ENCODE measurements at regions not wholly inside any gene's neighbourhood (a gene's known extent, or its start where the extent isn't known, plus 50 kb on each side); places are given as distances from the start of the nearest gene placed in this dataset.

DNA sequence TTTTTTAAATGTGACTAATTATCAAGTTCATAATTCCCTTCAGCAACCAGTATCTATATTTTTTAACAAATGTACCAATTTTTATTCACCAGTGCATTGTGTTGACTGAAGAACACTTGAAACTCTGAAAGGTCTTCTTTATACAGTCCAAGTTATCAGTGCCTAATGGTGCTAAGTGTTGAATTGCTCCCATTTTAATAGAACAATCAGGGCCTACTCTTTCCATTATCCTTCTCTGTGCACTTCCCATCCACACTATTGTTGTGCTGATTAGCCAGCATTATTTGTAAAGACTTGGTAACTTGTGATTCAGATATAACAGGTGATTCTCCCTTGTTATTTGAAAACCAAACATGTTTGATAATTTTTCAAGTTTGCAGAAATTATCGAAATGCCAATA, 1209.7 kb upstream of the MAP3K7 start:
- H3K4me3 ChIP-seq (ENCODE audit: low read length in 3 of 3) = no peak overlapping the region
- no peaks in the 10 kb centered on the region for H3K27me3 ChIP-seq (ENCODE audit: control insufficient read depth in 3 of 3, insufficient read depth in 3 of 3, low read length in 3 of 3)
- H3K9me3 ChIP-seq (ENCODE audit: control insufficient read depth in 3 of 3, low read length in 3 of 3) = no peaks in the 10 kb centered on the region
- H3K36me3 ChIP-seq (ENCODE audit: control insufficient read depth in 3 of 3, insufficient read depth in 3 of 3, low read length in 3 of 3) = no peaks in the 10 kb centered on the region
- no peak overlapping the region for H3K27ac ChIP-seq (ENCODE audit: low read depth, low read length)
- H3K9ac ChIP-seq (ENCODE audit: low read depth in 1 of 3, low read length in 3 of 3) = no peak overlapping the region
- no peaks in the 10 kb centered on the region for H3K4me1 ChIP-seq (ENCODE audit: control insufficient read depth in 3 of 3, insufficient read depth in 3 of 3, low read length in 3 of 3)

DNA sequence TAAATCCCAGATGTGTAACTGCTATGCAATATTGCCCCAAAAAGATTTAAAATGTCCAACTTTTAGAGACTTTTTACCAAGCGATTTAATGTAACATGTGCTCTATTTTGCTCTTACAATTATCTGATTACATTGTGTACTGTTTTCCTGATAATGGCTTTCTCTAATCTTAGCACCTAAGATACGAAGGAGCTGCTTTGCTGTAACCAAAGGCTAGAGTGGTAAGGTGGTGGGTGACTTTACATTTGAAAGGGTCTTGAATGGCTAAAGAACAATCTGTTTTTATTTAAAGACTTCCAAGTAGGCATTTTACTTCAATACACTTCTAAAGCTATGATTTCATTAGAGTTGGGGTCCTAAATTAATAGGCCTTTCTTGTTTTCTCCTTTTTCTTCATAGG, 1201.6 kb upstream of the MAP3K7 start:
- no peaks in the 10 kb centered on the region for H3K4me1 ChIP-seq (ENCODE audit: control insufficient read depth in 3 of 3, insufficient read depth in 3 of 3, low read length in 3 of 3)
- no peak overlapping the region for H3K27ac ChIP-seq (ENCODE audit: low read depth, low read length)
- no peaks in the 10 kb centered on the region for H3K9me3 ChIP-seq (ENCODE audit: control insufficient read depth in 3 of 3, low read length in 3 of 3)
- H3K9ac ChIP-seq (ENCODE audit: low read depth in 1 of 3, low read length in 3 of 3) = no peak overlapping the region
- H3K27me3 ChIP-seq (ENCODE audit: control insufficient read depth in 3 of 3, insufficient read depth in 3 of 3, low read length in 3 of 3) = no peaks in the 10 kb centered on the region
- H3K36me3 ChIP-seq (ENCODE audit: control insufficient read depth in 3 of 3, insufficient read depth in 3 of 3, low read length in 3 of 3) = no peaks in the 10 kb centered on the region
- H3K4me3 ChIP-seq (ENCODE audit: low read length in 3 of 3) = no peak overlapping the region

- Histone ChIP-seq H3K9me3 (ENCODE audit: control insufficient read depth in 3 of 3, low read length in 3 of 3) (no peaks in the 10 kb centered on the region), H3K27ac (ENCODE audit: low read depth, low read length) (no peak overlapping the region), H3K9ac (ENCODE audit: low read depth in 1 of 3, low read length in 3 of 3) (no peak overlapping the region), H3K4me3 (ENCODE audit: low read length in 3 of 3) (no peak overlapping the region), H3K4me1 (ENCODE audit: control insufficient read depth in 3 of 3, insufficient read depth in 3 of 3, low read length in 3 of 3) (no peaks in the 10 kb centered on the region), H3K36me3 (ENCODE audit: control insufficient read depth in 3 of 3, insufficient read depth in 3 of 3, low read length in 3 of 3) (no peaks in the 10 kb centered on the region), H3K27me3 (ENCODE audit: control insufficient read depth in 3 of 3, insufficient read depth in 3 of 3, low read length in 3 of 3) (no peaks in the 10 kb centered on the region)
Measured at GRCh38 chr6:91786474-91787184, 1199.8 kb upstream of the MAP3K7 start.

- Histone ChIP-seq H3K27me3 (ENCODE audit: control insufficient read depth in 3 of 3, insufficient read depth in 3 of 3, low read length in 3 of 3) (no peaks in the 10 kb centered on the region), H3K9me3 (ENCODE audit: control insufficient read depth in 3 of 3, low read length in 3 of 3) (no peaks in the 10 kb centered on the region), H3K4me1 (ENCODE audit: control insufficient read depth in 3 of 3, insufficient read depth in 3 of 3, low read length in 3 of 3) (no peaks in the 10 kb centered on the region), H3K27ac (ENCODE audit: low read depth, low read length) (no peak overlapping the region), H3K4me3 (ENCODE audit: low read length in 3 of 3) (no peak overlapping the region), H3K36me3 (ENCODE audit: control insufficient read depth in 3 of 3, insufficient read depth in 3 of 3, low read length in 3 of 3) (no peaks in the 10 kb centered on the region), H3K9ac (ENCODE audit: low read depth in 1 of 3, low read length in 3 of 3) (no peak overlapping the region)
Measured at GRCh38 chr6:91782802-91783201, 1195.9 kb upstream of the MAP3K7 start.

- Histone ChIP-seq H3K36me3 (ENCODE audit: control insufficient read depth in 3 of 3, insufficient read depth in 3 of 3, low read length in 3 of 3) (no peaks in the 10 kb centered on the region), H3K27ac (ENCODE audit: low read depth, low read length) (no peak overlapping the region), H3K9ac (ENCODE audit: low read depth in 1 of 3, low read length in 3 of 3) (no peak overlapping the region)
Measured at GRCh38 chr6:91781946-91782345, 1195.1 kb upstream of the MAP3K7 start.

DNA sequence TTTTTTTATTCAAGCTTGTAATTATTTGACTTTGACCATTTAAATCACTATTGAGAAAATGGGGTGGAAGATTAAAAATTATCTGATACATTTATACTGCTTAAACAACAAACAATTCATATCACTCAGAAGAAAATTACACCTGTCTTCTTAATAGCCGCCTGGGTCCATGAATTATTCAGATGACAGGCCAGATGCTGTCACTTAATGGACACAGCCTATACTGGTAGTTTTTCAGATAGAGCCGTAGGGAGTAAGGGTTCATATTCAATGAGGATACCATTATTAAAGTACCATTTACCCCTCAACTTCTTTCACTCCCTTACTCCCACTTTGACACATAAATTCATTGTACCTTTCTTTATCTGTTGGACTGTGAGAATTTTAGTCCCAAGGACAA, 1193.4 kb upstream of the MAP3K7 start:
- H3K4me1 ChIP-seq (ENCODE audit: control insufficient read depth in 3 of 3, insufficient read depth in 3 of 3, low read length in 3 of 3) = no peaks in the 10 kb centered on the region
- no peak overlapping the region for H3K9ac ChIP-seq (ENCODE audit: low read depth in 1 of 3, low read length in 3 of 3)
- H3K27ac ChIP-seq (ENCODE audit: low read depth, low read length) = no peak overlapping the region
- H3K27me3 ChIP-seq (ENCODE audit: control insufficient read depth in 3 of 3, insufficient read depth in 3 of 3, low read length in 3 of 3) = no peaks in the 10 kb centered on the region
- no peaks in the 10 kb centered on the region for H3K36me3 ChIP-seq (ENCODE audit: control insufficient read depth in 3 of 3, insufficient read depth in 3 of 3, low read length in 3 of 3)
- no peak overlapping the region for H3K4me3 ChIP-seq (ENCODE audit: low read length in 3 of 3)
- H3K9me3 ChIP-seq (ENCODE audit: control insufficient read depth in 3 of 3, low read length in 3 of 3) = peaks cover 0 to 6% (median 2%) of the 10 kb centered on the region in 3 donors

More at GRCh38 chr6:91781946-91782345, 1195.1 kb upstream of the MAP3K7 start:
- H3K9me3 ChIP-seq (ENCODE audit: control insufficient read depth in 3 of 3, low read length in 3 of 3) = no peaks in the 10 kb centered on the region
- no peaks in the 10 kb centered on the region for H3K27me3 ChIP-seq (ENCODE audit: control insufficient read depth in 3 of 3, insufficient read depth in 3 of 3, low read length in 3 of 3)
- H3K4me3 ChIP-seq (ENCODE audit: low read length in 3 of 3) = no peak overlapping the region
- no peaks in the 10 kb centered on the region for H3K4me1 ChIP-seq (ENCODE audit: control insufficient read depth in 3 of 3, insufficient read depth in 3 of 3, low read length in 3 of 3)

GRCh38 chr6:91761621-91762020, 1174.7 kb upstream of the MAP3K7 start:
- H3K27ac ChIP-seq (ENCODE audit: low read depth, low read length) = no peak overlapping the region
- no peaks in the 10 kb centered on the region for H3K36me3 ChIP-seq (ENCODE audit: control insufficient read depth in 3 of 3, insufficient read depth in 3 of 3, low read length in 3 of 3)
- no peaks in the 10 kb centered on the region for H3K27me3 ChIP-seq (ENCODE audit: control insufficient read depth in 3 of 3, insufficient read depth in 3 of 3, low read length in 3 of 3)
- H3K4me1 ChIP-seq (ENCODE audit: control insufficient read depth in 3 of 3, insufficient read depth in 3 of 3, low read length in 3 of 3) = no peaks in the 10 kb centered on the region
- no peak overlapping the region for H3K4me3 ChIP-seq (ENCODE audit: low read length in 3 of 3)
- H3K9me3 ChIP-seq (ENCODE audit: control insufficient read depth in 3 of 3, low read length in 3 of 3) = no peaks in the 10 kb centered on the region
- no peak overlapping the region for H3K9ac ChIP-seq (ENCODE audit: low read depth in 1 of 3, low read length in 3 of 3)

DNA sequence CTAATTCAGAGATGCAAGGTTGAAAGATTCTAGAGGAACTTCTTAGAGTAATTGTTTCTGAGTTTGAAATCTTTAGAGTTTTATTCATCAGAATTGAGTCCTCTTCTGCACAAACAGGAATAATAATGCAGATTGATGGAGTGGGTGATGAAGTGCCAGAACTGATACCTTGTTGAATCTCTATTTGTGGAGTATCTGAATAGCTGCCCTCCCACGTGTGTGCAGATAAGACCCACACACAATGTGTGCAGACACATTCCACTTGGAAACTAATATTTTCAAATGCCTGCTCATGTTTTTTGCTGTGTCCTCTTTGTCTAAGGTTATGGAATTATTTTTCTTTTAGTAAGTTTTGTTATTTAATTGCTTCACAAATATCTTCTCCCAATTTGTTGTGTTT, 1167.8 kb upstream of the MAP3K7 start:
- no peak overlapping the region for H3K4me3 ChIP-seq (ENCODE audit: low read length in 3 of 3)
- H3K36me3 ChIP-seq (ENCODE audit: control insufficient read depth in 3 of 3, insufficient read depth in 3 of 3, low read length in 3 of 3) = no peaks in the 10 kb centered on the region
- H3K4me1 ChIP-seq (ENCODE audit: control insufficient read depth in 3 of 3, insufficient read depth in 3 of 3, low read length in 3 of 3) = no peaks in the 10 kb centered on the region
- no peaks in the 10 kb centered on the region for H3K27me3 ChIP-seq (ENCODE audit: control insufficient read depth in 3 of 3, insufficient read depth in 3 of 3, low read length in 3 of 3)
- H3K9ac ChIP-seq (ENCODE audit: low read depth in 1 of 3, low read length in 3 of 3) = no peak overlapping the region
- no peaks in the 10 kb centered on the region for H3K9me3 ChIP-seq (ENCODE audit: control insufficient read depth in 3 of 3, low read length in 3 of 3)
- H3K27ac ChIP-seq (ENCODE audit: low read depth, low read length) = no peak overlapping the region

GRCh38 chr6:91751526-91751925, 1164.7 kb upstream of the MAP3K7 start:
- Histone ChIP-seq H3K27me3 (ENCODE audit: control insufficient read depth in 3 of 3, insufficient read depth in 3 of 3, low read length in 3 of 3) (no peaks in the 10 kb centered on the region), H3K9ac (ENCODE audit: low read depth in 1 of 3, low read length in 3 of 3) (no peak overlapping the region), H3K36me3 (ENCODE audit: control insufficient read depth in 3 of 3, insufficient read depth in 3 of 3, low read length in 3 of 3) (no peaks in the 10 kb centered on the region), H3K27ac (ENCODE audit: low read depth, low read length) (no peak overlapping the region), H3K4me1 (ENCODE audit: control insufficient read depth in 3 of 3, insufficient read depth in 3 of 3, low read length in 3 of 3) (no peaks in the 10 kb centered on the region), H3K9me3 (ENCODE audit: control insufficient read depth in 3 of 3, low read length in 3 of 3) (no peaks in the 10 kb centered on the region), H3K4me3 (ENCODE audit: low read length in 3 of 3) (no peak overlapping the region)

DNA sequence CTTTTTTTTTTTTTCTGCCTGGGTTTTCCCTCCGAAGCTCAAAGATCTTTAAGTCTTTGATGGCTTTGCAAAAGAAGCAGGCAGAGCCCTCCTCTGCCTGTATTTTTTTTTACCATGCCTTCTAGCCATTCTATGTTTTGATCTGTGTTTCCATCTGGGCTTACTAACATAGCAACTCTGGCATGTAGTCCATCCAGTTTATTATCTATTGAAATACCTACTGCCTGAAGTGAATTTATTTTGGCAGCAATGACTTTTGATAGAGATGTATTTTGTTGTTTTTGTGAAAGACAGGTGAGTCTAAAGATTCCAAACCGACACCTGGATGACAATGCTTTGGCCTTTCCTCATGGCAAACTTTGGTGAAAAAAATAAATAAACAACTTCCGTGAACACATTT, 1157.7 kb upstream of the MAP3K7 start:
- H3K36me3 ChIP-seq (ENCODE audit: control insufficient read depth in 3 of 3, insufficient read depth in 3 of 3, low read length in 3 of 3) = no peaks in the 10 kb centered on the region
- no peak overlapping the region for H3K27ac ChIP-seq (ENCODE audit: low read depth, low read length)
- no peaks in the 10 kb centered on the region for H3K4me1 ChIP-seq (ENCODE audit: control insufficient read depth in 3 of 3, insufficient read depth in 3 of 3, low read length in 3 of 3)
- H3K4me3 ChIP-seq (ENCODE audit: low read length in 3 of 3) = no peak overlapping the region
- no peaks in the 10 kb centered on the region for H3K27me3 ChIP-seq (ENCODE audit: control insufficient read depth in 3 of 3, insufficient read depth in 3 of 3, low read length in 3 of 3)
- no peaks in the 10 kb centered on the region for H3K9me3 ChIP-seq (ENCODE audit: control insufficient read depth in 3 of 3, low read length in 3 of 3)
- H3K9ac ChIP-seq (ENCODE audit: low read depth in 1 of 3, low read length in 3 of 3) = no peak overlapping the region

All from skeletal muscle tissue (tissue), 3 donors.